ENCODE measurements at regions not wholly inside any gene's neighbourhood (a gene's known extent, or its start where the extent isn't known, plus 50 kb on each side); places are given as distances from the start of the nearest gene placed in this dataset.
"Not testable (repeated sequence)": the region's sequence is repeated elsewhere in the genome, so short reads cannot be mapped to it uniquely, and the experiment has no call there.

- DNase-seq (ENCODE audit: low read depth) = no peak
Measured at GRCh38 chr5:130955041-130955440, 210.0 kb downstream of the HINT1 start.

GRCh38 chr5:130954336-130954735 is 210.7 kb downstream of the HINT1 start:
- DNase-seq (ENCODE audit: low read depth) = no peak

- DNase-seq (ENCODE audit: low read depth) = peak; percentile 10
Measured at GRCh38 chr5:130939059-130939458, 226.0 kb downstream of the HINT1 start.

GRCh38 chr5:130937046-130937445 is 228.0 kb downstream of the HINT1 start:
- DNase-seq (ENCODE audit: low read depth) = no peak

- peak; percentile 27 for DNase-seq (ENCODE audit: low read depth)
Measured at GRCh38 chr5:130923543-130924124, 241.4 kb downstream of the HINT1 start.

- no peak for DNase-seq (ENCODE audit: low read depth)
Measured at GRCh38 chr5:130912088-130912487, 253.0 kb downstream of the HINT1 start.

GRCh38 chr5:130908186-130908585 is 256.9 kb downstream of the HINT1 start:
- no peak for DNase-seq (ENCODE audit: low read depth)

- DNase-seq (ENCODE audit: low read depth) = not testable (repeated sequence)
Measured at GRCh38 chr5:130897537-130898195, 267.4 kb downstream of the HINT1 start.

GRCh38 chr5:130897181-130897536 is 267.9 kb downstream of the HINT1 start:
- DNase-seq (ENCODE audit: low read depth) = not testable (repeated sequence)

- DNase-seq (ENCODE audit: low read depth) = no peak
Measured at GRCh38 chr5:130896636-130897035, 268.4 kb downstream of the HINT1 start.

- no peak for DNase-seq (ENCODE audit: low read depth)
Measured at GRCh38 chr5:130893006-130893405, 272.1 kb downstream of the HINT1 start.

GRCh38 chr5:130890610-130891009 is 274.4 kb downstream of the HINT1 start:
- DNase-seq (ENCODE audit: low read depth) = no peak

- DNase-seq (ENCODE audit: low read depth) = no peak
Measured at GRCh38 chr5:130885691-130886090, 279.4 kb downstream of the HINT1 start.

GRCh38 chr5:130885027-130885426 is 280.0 kb downstream of the HINT1 start:
- DNase-seq (ENCODE audit: low read depth) = no peak

- DNase-seq (ENCODE audit: low read depth) = no peak
Measured at GRCh38 chr5:130884023-130884422, 281.0 kb downstream of the HINT1 start.

- no peak for DNase-seq (ENCODE audit: low read depth)
Measured at GRCh38 chr5:130875656-130876055, 289.4 kb downstream of the HINT1 start.

GRCh38 chr5:130874861-130875417 is 290.1 kb downstream of the HINT1 start:
- DNase-seq (ENCODE audit: low read depth) = peak; percentile 61

- peak; percentile 60 for DNase-seq (ENCODE audit: low read depth)
Measured at GRCh38 chr5:130871346-130872086, 293.5 kb downstream of the HINT1 start.

- DNase-seq (ENCODE audit: low read depth) = no peak
Measured at GRCh38 chr5:130870691-130871090, 294.4 kb downstream of the HINT1 start.

- peak; percentile 30 for DNase-seq (ENCODE audit: low read depth)
Measured at GRCh38 chr5:130868186-130868840, 296.7 kb downstream of the HINT1 start.

- no peak for DNase-seq (ENCODE audit: low read depth)
Measured at GRCh38 chr5:130845049-130845765, 319.8 kb downstream of the HINT1 start.

Data from GM04504 (cell line).